Stimulated activated CD4-positive, alpha-beta T cell treated with anti-CD3 and anti-CD28 coated beads, Interleukin-12 subunit alpha, Interleukin-12 subunit beta, amount 100 ng/mL, for 24 hours (primary cell): ENCODE measurements at regions not wholly inside any gene's neighbourhood (a gene's known extent, or its start where the extent isn't known, plus 50 kb on each side); places are given as distances from the start of the nearest gene placed in this dataset.
A peak's percentile ranks its signal among the peaks of the same experiment; 100 is the strongest.
"Not testable (repeated sequence)": the region's sequence is repeated elsewhere in the genome, so short reads cannot be mapped to it uniquely, and the experiment has no call there.

ENCODE experiments used
- DNase-seq, 2 experiments: peaks; one replicate each; pipeline ENCODE4 v3.0.0-alpha.2; 2020; ENCODE audit warnings: low read depth in 2 of 2

DNA sequence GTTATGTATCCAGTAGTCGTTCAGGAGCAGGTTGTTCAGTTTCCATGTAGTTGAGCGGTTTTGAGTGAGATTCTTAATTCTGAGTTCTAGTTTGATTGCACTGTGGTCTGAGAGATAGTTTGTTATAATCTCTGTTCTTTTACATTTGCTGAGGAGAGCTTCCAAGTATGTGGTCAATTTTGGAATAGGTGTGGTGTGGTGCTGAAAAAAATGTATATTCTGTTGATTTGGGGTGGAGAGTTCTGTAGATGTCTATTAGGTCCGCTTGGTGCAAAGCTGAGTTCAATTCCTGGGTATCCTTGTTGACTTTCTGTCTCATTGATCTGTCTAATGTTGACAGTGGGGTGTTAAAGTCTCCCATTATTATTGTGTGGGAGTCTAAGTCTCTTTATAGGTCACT is 68.6 kb upstream of the IZUMO1R start:
- not testable (repeated sequence) for DNase-seq

DNA sequence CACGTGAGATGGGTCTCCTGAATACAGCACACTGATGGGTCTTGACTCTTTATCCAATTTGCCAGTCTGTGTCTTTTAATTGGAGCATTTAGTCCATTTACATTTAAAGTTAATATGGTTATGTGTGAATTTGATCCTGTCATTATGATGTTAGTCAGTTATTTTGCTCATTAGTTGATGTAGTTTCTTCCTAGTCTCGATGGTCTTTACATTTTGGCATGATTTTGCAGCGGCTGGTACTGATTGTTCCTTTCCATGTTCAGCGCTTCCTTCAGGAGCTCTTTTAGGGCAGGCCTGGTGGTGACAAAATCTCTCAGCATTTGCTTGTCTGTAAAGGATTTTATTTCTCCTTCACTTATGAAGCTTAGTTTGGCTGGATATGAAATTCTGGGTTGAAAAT is 68.0 kb upstream of the IZUMO1R start:
- not testable (repeated sequence) for DNase-seq

GRCh38 chr11:94237447-94238153 is 66.8 kb upstream of the IZUMO1R start:
- DNase-seq: peak; percentile 12 to 13

- peak; percentile 17 to 30 for DNase-seq
Observed at GRCh38 chr11:94238154-94238735, 66.1 kb upstream of the IZUMO1R start.

DNA sequence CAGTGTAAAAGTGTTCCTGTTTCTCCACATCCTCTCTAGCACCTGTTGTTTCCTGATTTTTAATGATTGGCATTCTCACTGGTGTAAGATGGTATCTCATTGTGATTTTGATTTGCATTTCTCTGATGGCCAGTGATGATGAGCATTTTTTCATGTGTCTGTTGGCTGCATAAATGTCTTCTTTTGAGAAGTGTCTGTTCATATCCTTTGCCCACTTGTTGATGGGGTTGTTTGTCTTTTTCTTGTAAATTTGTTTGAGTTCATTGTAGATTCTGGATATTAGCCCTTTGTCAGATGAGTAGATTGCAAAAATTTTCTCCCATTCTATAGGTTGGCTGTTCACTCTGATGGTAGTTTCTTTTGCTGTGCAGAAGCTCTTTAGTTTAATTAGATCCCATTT is 65.6 kb upstream of the IZUMO1R start:
- DNase-seq: not testable (repeated sequence)

GRCh38 chr11:94241896-94242295 is 62.5 kb upstream of the IZUMO1R start:
- no peak for DNase-seq

DNA sequence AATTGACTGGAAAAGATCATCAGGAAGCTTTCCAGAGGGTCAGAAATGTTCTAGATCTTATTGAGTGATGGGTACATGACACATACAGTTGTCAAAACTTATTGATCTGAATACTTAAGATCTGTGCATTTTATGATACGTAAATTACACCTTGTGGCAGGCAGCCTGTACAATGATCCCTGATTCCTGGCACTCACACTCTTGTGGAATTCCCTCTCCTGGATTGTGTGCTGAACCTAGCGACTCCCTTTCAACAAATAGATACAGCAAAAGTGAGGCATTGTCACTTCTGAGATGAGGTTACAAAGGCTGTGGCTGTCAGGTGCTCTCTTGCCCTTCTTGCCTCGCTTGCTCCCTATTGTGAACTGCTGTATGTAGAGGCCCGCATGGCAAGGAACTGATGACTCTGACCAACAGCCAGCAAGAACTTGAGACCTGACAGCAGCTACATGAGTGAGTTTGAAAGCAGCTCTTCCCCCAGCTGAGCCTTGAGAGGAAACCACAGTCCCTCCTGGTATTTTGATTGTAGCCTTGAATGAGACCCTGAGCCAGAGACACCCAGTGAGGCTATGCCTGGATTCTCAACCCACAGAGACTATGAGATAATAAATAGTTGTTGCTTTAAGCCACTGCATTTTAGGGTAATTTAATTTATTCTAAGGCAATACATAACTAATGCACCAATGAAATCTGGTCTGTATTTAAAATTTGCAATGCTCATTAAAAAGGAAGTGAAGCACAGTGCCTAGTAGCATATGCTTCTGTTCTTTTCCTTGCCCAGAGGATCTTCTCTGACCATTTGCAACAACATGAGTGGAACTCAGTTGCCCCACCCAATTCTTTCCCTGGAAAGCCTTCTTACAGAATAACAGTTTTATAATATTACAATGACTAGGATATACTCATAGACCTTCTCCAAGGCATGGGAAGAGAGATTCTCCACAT is 60.5 kb upstream of the IZUMO1R start:
- DNase-seq: no peak

DNA sequence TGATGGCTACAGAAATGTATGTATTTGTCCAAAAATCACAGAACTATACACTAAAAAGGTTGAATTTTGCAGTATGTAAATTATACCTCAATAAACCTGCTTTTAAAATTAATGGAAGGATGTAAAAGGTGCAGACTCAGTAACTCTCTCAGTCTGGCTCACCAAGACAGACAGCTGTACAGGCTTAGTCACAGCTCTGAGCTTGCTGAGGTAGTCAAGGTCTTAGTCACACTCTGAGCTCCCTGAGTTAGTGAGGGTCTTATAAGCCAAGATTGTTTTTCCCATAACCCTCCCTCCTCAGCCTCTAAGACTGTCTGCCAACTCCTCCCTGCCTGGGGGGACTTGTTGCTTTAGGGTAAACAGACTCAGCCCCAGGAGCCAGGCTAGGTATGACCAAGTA is 59.3 kb upstream of the IZUMO1R start:
- no peak for DNase-seq

DNA sequence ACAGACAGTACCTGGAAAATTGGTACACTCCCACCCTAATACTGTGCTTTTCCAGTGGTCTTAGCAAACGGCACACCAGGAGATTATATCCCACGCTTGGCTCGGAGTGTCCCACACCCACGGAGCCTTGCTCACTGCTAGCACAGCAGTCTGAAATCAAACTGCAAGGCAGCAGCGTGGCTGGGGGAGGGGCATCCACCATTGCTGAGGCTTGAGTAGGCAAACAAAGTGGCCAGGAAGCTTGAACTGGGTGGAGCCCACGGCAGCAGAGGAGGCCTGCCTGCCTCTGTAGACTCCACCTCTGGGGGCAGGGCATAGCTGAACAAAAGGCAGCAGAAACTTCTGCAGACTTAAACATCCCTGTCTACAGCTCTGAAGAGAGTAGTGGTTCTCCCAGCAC is 56.1 kb upstream of the IZUMO1R start:
- DNase-seq: not testable (repeated sequence)

DNA sequence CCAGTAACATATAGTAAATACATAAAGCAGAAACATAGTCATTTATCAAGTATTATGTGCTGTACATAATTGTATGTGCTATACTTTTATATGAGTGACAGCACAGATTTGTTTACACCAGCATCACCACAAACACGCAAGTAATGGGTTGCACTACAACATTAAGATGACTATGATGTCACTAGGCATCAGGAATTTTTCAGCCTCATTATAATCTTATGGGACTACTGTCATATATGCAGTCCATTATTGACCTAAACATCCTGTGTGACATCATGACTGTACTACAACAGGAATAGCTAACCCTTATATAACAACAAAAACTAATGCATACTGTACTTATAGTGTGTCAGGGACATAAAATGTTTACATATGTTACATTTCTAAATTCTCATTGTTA is 50.2 kb upstream of the IZUMO1R start:
- DNase-seq: no peak
